ENCODE measurements at regions not wholly inside any gene's neighbourhood (a gene's known extent, or its start where the extent isn't known, plus 50 kb on each side); places are given as distances from the start of the nearest gene placed in this dataset.

DNA sequence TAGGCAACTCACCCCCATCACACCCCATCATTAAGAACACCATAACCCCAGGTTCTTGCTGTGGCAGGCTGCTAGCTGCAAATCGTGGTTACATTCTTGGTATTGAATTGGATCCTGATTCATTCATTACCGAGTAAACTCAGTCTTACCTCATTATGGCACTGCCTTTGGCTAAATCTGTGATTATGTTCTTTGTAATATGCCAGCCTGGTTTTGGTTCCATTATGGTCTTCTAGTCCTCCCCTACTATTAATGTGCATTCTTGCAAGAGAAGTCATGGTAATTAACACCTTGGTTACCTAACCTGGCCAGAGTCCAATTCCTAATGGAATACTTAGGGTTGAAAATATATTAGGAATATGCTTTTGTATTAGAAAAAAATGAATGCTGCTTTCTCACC, 258.9 kb upstream of the APCDD1 start:
- no peak for DNase-seq (ENCODE audit: low spot score)
- in situ Hi-C loops (cut with MboI; ENCODE audit: low sequenced_read_pairs, unreplicated experiment), result no loop called here
- TF ChIP-seq, protein P1, sequence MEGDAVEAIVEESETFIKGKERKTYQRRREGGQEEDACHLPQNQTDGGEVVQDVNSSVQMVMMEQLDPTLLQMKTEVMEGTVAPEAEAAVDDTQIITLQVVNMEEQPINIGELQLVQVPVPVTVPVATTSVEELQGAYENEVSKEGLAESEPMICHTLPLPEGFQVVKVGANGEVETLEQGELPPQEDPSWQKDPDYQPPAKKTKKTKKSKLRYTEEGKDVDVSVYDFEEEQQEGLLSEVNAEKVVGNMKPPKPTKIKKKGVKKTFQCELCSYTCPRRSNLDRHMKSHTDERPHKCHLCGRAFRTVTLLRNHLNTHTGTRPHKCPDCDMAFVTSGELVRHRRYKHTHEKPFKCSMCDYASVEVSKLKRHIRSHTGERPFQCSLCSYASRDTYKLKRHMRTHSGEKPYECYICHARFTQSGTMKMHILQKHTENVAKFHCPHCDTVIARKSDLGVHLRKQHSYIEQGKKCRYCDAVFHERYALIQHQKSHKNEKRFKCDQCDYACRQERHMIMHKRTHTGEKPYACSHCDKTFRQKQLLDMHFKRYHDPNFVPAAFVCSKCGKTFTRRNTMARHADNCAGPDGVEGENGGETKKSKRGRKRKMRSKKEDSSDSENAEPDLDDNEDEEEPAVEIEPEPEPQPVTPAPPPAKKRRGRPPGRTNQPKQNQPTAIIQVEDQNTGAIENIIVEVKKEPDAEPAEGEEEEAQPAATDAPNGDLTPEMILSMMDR (IDR thresholded peaks at IDR 0.05; ENCODE audit: borderline replicate concordance, control extremely low read depth, extremely low read depth, insufficient read depth, missing control alignments), result no peak

DNA sequence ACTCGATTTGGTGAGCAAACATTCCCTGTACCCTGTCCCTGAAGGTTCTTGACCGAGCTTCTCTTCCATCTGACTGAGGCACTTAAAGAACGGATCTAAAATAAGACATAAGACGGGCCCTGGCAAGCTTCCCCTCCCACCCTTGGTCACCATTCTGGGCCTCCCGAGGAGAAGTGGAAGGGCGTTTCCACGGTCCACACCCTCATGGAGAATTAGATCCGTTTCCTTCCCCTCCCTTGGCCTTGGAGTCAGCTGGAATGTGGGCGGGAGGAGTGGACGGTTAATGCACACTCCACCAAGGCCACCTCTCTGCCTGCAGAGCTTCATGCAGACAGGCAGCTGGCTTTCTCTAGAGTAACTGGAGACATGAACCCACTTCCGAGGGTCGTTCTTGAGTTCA, 257.3 kb upstream of the APCDD1 start:
- TF ChIP-seq, protein P1 (IDR thresholded peaks at IDR 0.05; ENCODE audit: borderline replicate concordance, control extremely low read depth, extremely low read depth, insufficient read depth, missing control alignments), result no peak
- DNase-seq (ENCODE audit: low spot score), result no peak
- in situ Hi-C loops (cut with MboI; ENCODE audit: low sequenced_read_pairs, unreplicated experiment), result no loop called here

DNA sequence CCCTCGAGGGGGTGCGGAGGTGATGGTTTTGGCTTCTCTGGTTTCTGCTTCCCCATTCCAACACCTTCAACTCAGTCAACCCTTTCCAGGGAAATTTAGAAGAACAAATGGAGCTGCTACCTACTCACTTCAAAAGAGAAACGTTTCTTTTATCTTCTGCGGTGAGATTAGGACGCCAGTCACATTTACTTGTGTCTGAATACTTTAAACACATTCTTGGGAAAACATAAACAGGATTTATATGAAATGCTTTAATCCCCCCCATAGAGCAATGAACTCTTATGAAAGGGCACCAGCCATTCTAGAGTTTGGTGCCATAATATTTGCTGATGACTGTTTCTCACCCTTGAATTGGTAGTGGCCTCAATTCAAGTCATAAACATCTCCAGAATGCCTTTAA, 253.2 kb upstream of the APCDD1 start:
- in situ Hi-C loops (cut with MboI; ENCODE audit: low sequenced_read_pairs, unreplicated experiment), result no loop called here
- no peak for DNase-seq (ENCODE audit: low spot score)
- TF ChIP-seq, protein P1 (IDR thresholded peaks at IDR 0.05; ENCODE audit: borderline replicate concordance, control extremely low read depth, extremely low read depth, insufficient read depth, missing control alignments), result no peak

DNA sequence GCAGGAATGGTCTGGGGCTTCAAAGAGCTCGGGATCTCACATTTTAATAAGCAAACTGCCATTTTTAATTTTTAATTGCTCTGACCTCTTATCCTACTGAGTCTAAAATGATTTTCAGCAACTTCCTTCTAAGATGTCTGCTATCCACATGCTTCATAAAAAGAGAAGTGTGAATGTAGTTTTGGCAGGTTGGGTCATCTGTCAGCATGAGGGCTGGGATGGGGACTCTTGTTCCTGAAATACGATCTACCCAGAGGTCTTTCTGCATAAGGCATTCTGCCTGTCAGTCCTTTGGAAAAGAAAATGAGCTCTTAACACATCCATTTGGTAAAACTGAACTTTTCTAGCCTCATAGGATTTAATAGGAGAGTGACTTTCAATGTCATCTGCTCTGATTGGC, 252.8 kb upstream of the APCDD1 start:
- no peak for DNase-seq (ENCODE audit: low spot score)
- in situ Hi-C loops (cut with MboI; ENCODE audit: low sequenced_read_pairs, unreplicated experiment), result no loop called here
- TF ChIP-seq, protein P1 (IDR thresholded peaks at IDR 0.05; ENCODE audit: borderline replicate concordance, control extremely low read depth, extremely low read depth, insufficient read depth, missing control alignments), result no peak

DNA sequence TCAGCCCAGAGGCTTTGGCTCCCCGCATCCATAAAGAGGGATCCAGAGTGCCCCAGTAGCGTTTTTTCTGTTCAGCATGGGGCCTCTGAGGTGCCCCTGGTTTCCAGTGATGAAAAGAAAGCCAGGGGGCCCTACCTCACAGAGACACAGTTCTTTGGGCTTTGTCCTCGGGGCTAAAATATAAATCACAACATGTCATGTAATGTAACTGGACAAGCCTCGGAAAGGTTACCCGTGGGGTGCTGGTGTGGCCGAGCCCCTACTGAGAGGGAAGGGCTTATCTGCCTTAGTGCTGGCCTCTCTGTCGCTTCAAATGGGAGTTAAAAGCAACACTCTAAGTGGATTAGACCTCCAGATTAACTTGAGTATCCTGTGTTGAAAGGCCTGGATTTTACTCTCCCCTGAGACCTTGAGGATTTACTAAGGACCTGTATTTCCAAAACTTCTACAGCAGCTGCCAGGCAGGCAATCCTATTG, 251.6 kb upstream of the APCDD1 start:
- TF ChIP-seq, protein P1 (IDR thresholded peaks at IDR 0.05; ENCODE audit: borderline replicate concordance, control extremely low read depth, extremely low read depth, insufficient read depth, missing control alignments), result no peak
- DNase-seq (ENCODE audit: low spot score), result no peak
- in situ Hi-C loops (cut with MboI; ENCODE audit: low sequenced_read_pairs, unreplicated experiment), result no loop called here

DNA sequence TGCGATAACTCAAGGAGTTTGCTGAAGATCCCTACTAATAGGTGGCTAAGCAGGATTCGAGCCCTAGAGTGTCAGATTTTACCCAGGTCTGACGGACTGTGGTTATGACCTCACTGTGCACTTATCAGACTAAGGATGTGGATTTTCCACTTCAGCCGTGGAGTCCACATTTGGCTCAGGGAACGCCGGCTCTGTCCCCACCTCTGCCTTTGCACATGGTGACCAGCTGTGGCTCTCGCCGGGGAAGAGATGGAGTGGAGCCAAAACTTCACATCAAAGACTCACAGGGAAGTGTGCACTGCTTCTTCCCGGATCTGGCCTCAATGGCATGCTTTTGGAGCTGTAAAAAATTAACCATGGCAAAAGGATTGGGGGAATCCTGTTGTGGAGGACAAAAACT, 249.3 kb upstream of the APCDD1 start:
- in situ Hi-C loops (cut with MboI; ENCODE audit: low sequenced_read_pairs, unreplicated experiment), result no loop called here
- TF ChIP-seq, protein P1 (IDR thresholded peaks at IDR 0.05; ENCODE audit: borderline replicate concordance, control extremely low read depth, extremely low read depth, insufficient read depth, missing control alignments), result no peak
- DNase-seq (ENCODE audit: low spot score), result no peak
